ENCODE measurements at regions not wholly inside any gene's neighbourhood (a gene's known extent, or its start where the extent isn't known, plus 50 kb on each side); places are given as distances from the start of the nearest gene placed in this dataset.
"Not testable (repeated sequence)": the region's sequence is repeated elsewhere in the genome, so short reads cannot be mapped to it uniquely, and the experiment has no call there.

GRCh38 chr7:25726781-25727311 is 425.2 kb upstream of the NFE2L3 start:
- in situ Hi-C loops (cut with MboI; ENCODE audit: low sequenced_read_pairs), result no loop called here

GRCh38 chr7:25727446-25727845 is 424.6 kb upstream of the NFE2L3 start:
- in situ Hi-C loops (cut with MboI; ENCODE audit: low sequenced_read_pairs), result no loop called here

- in situ Hi-C loops (cut with MboI; ENCODE audit: low sequenced_read_pairs), result no loop called here
Observed at GRCh38 chr7:25727876-25728275, 424.1 kb upstream of the NFE2L3 start.

GRCh38 chr7:25731068-25731845 is 420.7 kb upstream of the NFE2L3 start:
- in situ Hi-C loops (cut with MboI; ENCODE audit: low sequenced_read_pairs), result no loop called here

GRCh38 chr7:25731846-25732245 is 420.2 kb upstream of the NFE2L3 start:
- in situ Hi-C loops (cut with MboI; ENCODE audit: low sequenced_read_pairs), result no loop called here

- in situ Hi-C loops (cut with MboI; ENCODE audit: low sequenced_read_pairs), result no loop called here
Observed at GRCh38 chr7:25732766-25733217, 419.2 kb upstream of the NFE2L3 start.

- in situ Hi-C loops (cut with MboI; ENCODE audit: low sequenced_read_pairs), result no loop called here
Observed at GRCh38 chr7:25735674-25736242, 416.2 kb upstream of the NFE2L3 start.

GRCh38 chr7:25738528-25738927 is 413.5 kb upstream of the NFE2L3 start:
- in situ Hi-C loops (cut with MboI; ENCODE audit: low sequenced_read_pairs), result no loop called here

- in situ Hi-C loops (cut with MboI; ENCODE audit: low sequenced_read_pairs), result no loop called here
Observed at GRCh38 chr7:25739143-25739542, 412.9 kb upstream of the NFE2L3 start.

GRCh38 chr7:25742316-25742715 is 409.7 kb upstream of the NFE2L3 start:
- in situ Hi-C loops (cut with MboI; ENCODE audit: low sequenced_read_pairs), result no loop called here

- in situ Hi-C loops (cut with MboI; ENCODE audit: low sequenced_read_pairs), result not testable (repeated sequence)
Observed at GRCh38 chr7:25743670-25744451, 408.1 kb upstream of the NFE2L3 start.

- in situ Hi-C loops (cut with MboI; ENCODE audit: low sequenced_read_pairs), result no loop called here
Observed at GRCh38 chr7:25750744-25751508, 401.1 kb upstream of the NFE2L3 start.

GRCh38 chr7:25752154-25752553 is 399.8 kb upstream of the NFE2L3 start:
- in situ Hi-C loops (cut with MboI; ENCODE audit: low sequenced_read_pairs), result no loop called here

- in situ Hi-C loops (cut with MboI; ENCODE audit: low sequenced_read_pairs), result no loop called here
Observed at GRCh38 chr7:25752967-25753791, 398.8 kb upstream of the NFE2L3 start.

GRCh38 chr7:25753837-25754236 is 398.2 kb upstream of the NFE2L3 start:
- in situ Hi-C loops (cut with MboI; ENCODE audit: low sequenced_read_pairs), result no loop called here

GRCh38 chr7:25754333-25754732 is 397.7 kb upstream of the NFE2L3 start:
- in situ Hi-C loops (cut with MboI; ENCODE audit: low sequenced_read_pairs), result no loop called here

GRCh38 chr7:25754751-25755150 is 397.2 kb upstream of the NFE2L3 start:
- in situ Hi-C loops (cut with MboI; ENCODE audit: low sequenced_read_pairs), result no loop called here

GRCh38 chr7:25756601-25757000 is 395.4 kb upstream of the NFE2L3 start:
- in situ Hi-C loops (cut with MboI; ENCODE audit: low sequenced_read_pairs), result no loop called here

GRCh38 chr7:25758559-25758958 is 393.4 kb upstream of the NFE2L3 start:
- in situ Hi-C loops (cut with MboI; ENCODE audit: low sequenced_read_pairs), result no loop called here

GRCh38 chr7:25759286-25759685 is 392.7 kb upstream of the NFE2L3 start:
- in situ Hi-C loops (cut with MboI; ENCODE audit: low sequenced_read_pairs), result no loop called here

All from HL-60/S4 treated with retinoic acid at 250 ng/mL for 4 days and 3 days (cell line).